Karpas-422 (cell line): ENCODE measurements at regions not wholly inside any gene's neighbourhood (a gene's known extent, or its start where the extent isn't known, plus 50 kb on each side); places are given as distances from the start of the nearest gene placed in this dataset.

Experiments used
- DNase-seq: peaks from one replicate; pipeline ENCODE4 v3.0.0-alpha.2; 2015
- H2AFZ ChIP-seq: fragments of 200-600 bp; sonication (generic); 2 replicates; pipeline ENCODE4 v1.6.1; 2014; ENCODE audit warnings: antibody characterized with exemption, low read length, mixed read lengths
- H3K27ac ChIP-seq: fragments of 200-600 bp; sonication (generic); 2 replicates; pipeline ENCODE4 v1.5.1; 2014; ENCODE audit warnings: mild to moderate bottlenecking, low read length, moderate library complexity
- H3K27me3 ChIP-seq: fragments of 200-600 bp; sonication (generic); 2 replicates; pipeline ENCODE4 v1.6.1; 2014; ENCODE audit warnings: low read length, mixed read lengths
- H3K36me3 ChIP-seq: fragments of 200-600 bp; sonication (generic); 2 replicates; pipeline ENCODE4 v1.6.1; 2014; ENCODE audit warnings: low read length, mixed read lengths; ENCODE audit not compliant: insufficient read depth
- H3K4me1 ChIP-seq: fragments of 200-600 bp; sonication (generic); 2 replicates; pipeline ENCODE4 v1.6.1; 2014; ENCODE audit warnings: mild to moderate bottlenecking, low read length, mixed read lengths
- H3K4me2 ChIP-seq: fragments of 200-600 bp; sonication (generic); 2 replicates; pipeline ENCODE4 v1.6.1; 2014; ENCODE audit warnings: low read length, low read depth, mild to moderate bottlenecking; ENCODE audit not compliant: poor library complexity, severe bottlenecking
- H3K4me3 ChIP-seq: fragments of 200-600 bp; sonication (generic); 2 replicates; pipeline ENCODE4 v1.5.1; 2014; ENCODE audit warnings: mild to moderate bottlenecking, antibody characterized with exemption, low read length, mixed read lengths
- H3K79me2 ChIP-seq: fragments of 200-600 bp; sonication (generic); 2 replicates; pipeline ENCODE4 v1.6.1; 2014; ENCODE audit warnings: mild to moderate bottlenecking, low read length, mixed read lengths
- H3K9ac ChIP-seq: fragments of 200-600 bp; sonication (generic); 2 replicates; pipeline ENCODE4 v1.6.0; 2014; ENCODE audit warnings: low read length
- H3K9me2 ChIP-seq: fragments of 200-600 bp; sonication (generic), shearing (Covaris generic); replicated peaks from 2 replicates; pipeline ENCODE4 v1.6.0; 2014; ENCODE audit warnings: mild to moderate bottlenecking, low read length, moderate library complexity; ENCODE audit not compliant: insufficient read depth
- H3K9me3 ChIP-seq: fragments of 300-700, 200-600 bp; sonication (generic); 2 replicates; pipeline ENCODE4 v1.6.1; 2014; ENCODE audit warnings: low read length, mixed read lengths
- H4K20me1 ChIP-seq: fragments of 200-600 bp; sonication (generic); 2 replicates; pipeline ENCODE4 v1.6.1; 2014; ENCODE audit warnings: mild to moderate bottlenecking, antibody characterized with exemption, low read length, low read depth; ENCODE audit not compliant: insufficient read depth

GRCh38 chr17:72399608-72400487, 279.0 kb downstream of the SOX9 start:
- H3K9me2 ChIP-seq: no peaks in the 10 kb centered on the region
- H3K4me3 ChIP-seq: no peak overlapping the region
- H3K36me3 ChIP-seq: no peaks in the 10 kb centered on the region
- H2AFZ ChIP-seq: no peak overlapping the region
- DNase-seq: no peak
- no peak overlapping the region for H3K9ac ChIP-seq
- no peaks in the 10 kb centered on the region for H4K20me1 ChIP-seq
- H3K4me1 ChIP-seq: peaks cover 13% of the 10 kb centered on the region
- no peaks in the 10 kb centered on the region; the same call in 1 of the 2 replicates for H3K27me3 ChIP-seq
- H3K79me2 ChIP-seq: no peaks in the 10 kb centered on the region
- no peak overlapping the region for H3K4me2 ChIP-seq
- H3K27ac ChIP-seq: no peak overlapping the region
- H3K9me3 ChIP-seq: no peaks in the 10 kb centered on the region

- H3K4me2 ChIP-seq: no peak overlapping the region
- no peaks in the 10 kb centered on the region for H3K79me2 ChIP-seq
- no peak overlapping the region for H3K4me3 ChIP-seq
- H3K27ac ChIP-seq: no peak overlapping the region
- no peak overlapping the region for H3K9ac ChIP-seq
- H3K9me3 ChIP-seq: no peaks in the 10 kb centered on the region
- no peak for DNase-seq
- no peaks in the 10 kb centered on the region for H3K36me3 ChIP-seq
- H3K27me3 ChIP-seq: no peaks in the 10 kb centered on the region; the same call in 1 of the 2 replicates
- peaks cover 19% of the 10 kb centered on the region for H3K4me1 ChIP-seq
- H4K20me1 ChIP-seq: no peaks in the 10 kb centered on the region
- no peaks in the 10 kb centered on the region for H3K9me2 ChIP-seq
- no peak overlapping the region for H2AFZ ChIP-seq
Observed at GRCh38 chr17:72400488-72400827, 279.6 kb downstream of the SOX9 start.

- Histone ChIP-seq H3K9ac (no peak overlapping the region), H3K27me3 (no peaks in the 10 kb centered on the region; the same call in 1 of the 2 replicates), H3K4me2 (no peak overlapping the region), H2AFZ (no peak overlapping the region), H3K36me3 (no peaks in the 10 kb centered on the region), H3K4me3 (no peak overlapping the region), H3K79me2 (no peaks in the 10 kb centered on the region), H3K4me1 (peaks cover 23% of the 10 kb centered on the region), H3K9me2 (no peaks in the 10 kb centered on the region), H3K27ac (no peak overlapping the region), H4K20me1 (no peaks in the 10 kb centered on the region), H3K9me3 (no peaks in the 10 kb centered on the region)
- DNase-seq: no peak
Observed at GRCh38 chr17:72400863-72401262, 280.0 kb downstream of the SOX9 start.

- Histone ChIP-seq H3K36me3 (no peaks in the 10 kb centered on the region), H3K4me3 (no peak overlapping the region), H3K4me1 (peaks cover 36% of the 10 kb centered on the region), H3K79me2 (no peaks in the 10 kb centered on the region), H3K27me3 (no peaks in the 10 kb centered on the region; the same call in 1 of the 2 replicates), H3K9ac (no peak overlapping the region), H3K4me2 (no peak overlapping the region), H3K27ac (no peak overlapping the region), H4K20me1 (no peaks in the 10 kb centered on the region), H3K9me2 (no peaks in the 10 kb centered on the region), H3K9me3 (no peaks in the 10 kb centered on the region), H2AFZ (no peak overlapping the region)
- no peak for DNase-seq
Observed at GRCh38 chr17:72401883-72402726, 281.3 kb downstream of the SOX9 start.

GRCh38 chr17:72402727-72403210, 281.9 kb downstream of the SOX9 start:
- Histone ChIP-seq H4K20me1 (no peaks in the 10 kb centered on the region), H2AFZ (no peak overlapping the region), H3K27ac (no peak overlapping the region), H3K9me3 (no peaks in the 10 kb centered on the region), H3K36me3 (no peaks in the 10 kb centered on the region), H3K4me3 (no peak overlapping the region), H3K4me2 (no peak overlapping the region), H3K9me2 (no peaks in the 10 kb centered on the region), H3K9ac (no peak overlapping the region), H3K79me2 (no peaks in the 10 kb centered on the region), H3K27me3 (no peaks in the 10 kb centered on the region; the same call in 1 of the 2 replicates), H3K4me1 (peaks cover 42% of the 10 kb centered on the region)
- no peak for DNase-seq

GRCh38 chr17:72403713-72404209, 282.9 kb downstream of the SOX9 start:
- Histone ChIP-seq H3K9me3 (no peaks in the 10 kb centered on the region), H2AFZ (no peak overlapping the region), H3K36me3 (no peaks in the 10 kb centered on the region), H4K20me1 (no peaks in the 10 kb centered on the region), H3K9me2 (no peaks in the 10 kb centered on the region), H3K27ac (no peak overlapping the region), H3K9ac (no peak overlapping the region), H3K4me3 (no peak overlapping the region), H3K79me2 (no peaks in the 10 kb centered on the region), H3K4me2 (no peak overlapping the region), H3K27me3 (no peaks in the 10 kb centered on the region; the same call in 1 of the 2 replicates), H3K4me1 (peaks cover 52% of the 10 kb centered on the region)
- DNase-seq: no peak

- H3K79me2 ChIP-seq: no peaks in the 10 kb centered on the region
- H2AFZ ChIP-seq: no peak overlapping the region
- DNase-seq: no peak
- H3K4me3 ChIP-seq: no peak overlapping the region
- H3K27me3 ChIP-seq: no peaks in the 10 kb centered on the region; the same call in 1 of the 2 replicates
- H3K9me3 ChIP-seq: no peaks in the 10 kb centered on the region
- H3K9ac ChIP-seq: no peak overlapping the region
- no peaks in the 10 kb centered on the region for H4K20me1 ChIP-seq
- no peaks in the 10 kb centered on the region for H3K36me3 ChIP-seq
- no peak overlapping the region for H3K27ac ChIP-seq
- peaks cover 63% of the 10 kb centered on the region for H3K4me1 ChIP-seq
- no peak overlapping the region for H3K4me2 ChIP-seq
- H3K9me2 ChIP-seq: no peaks in the 10 kb centered on the region
Observed at GRCh38 chr17:72404872-72405271, 284.1 kb downstream of the SOX9 start.
